Esophagus muscularis mucosa (tissue), 3 donors: ENCODE measurements at regions not wholly inside any gene's neighbourhood (a gene's known extent, or its start where the extent isn't known, plus 50 kb on each side); places are given as distances from the start of the nearest gene placed in this dataset.

Experiments used
- POLR2A ChIP-seq: fragments of 450-650 bp; IDR thresholded peaks from one replicate; pipeline ENCODE4 v1.6.1; 2017; ENCODE audit warnings: antibody characterized with exemption, moderate library complexity, mild to moderate bottlenecking, low read depth
- TF ChIP-seq, protein P1 (sequence below), 3 experiments: fragments of 200-600 bp in 2 of 3; fragments of 450-650 bp in 1 of 3; sonication (generic) in 2 of 3; IDR thresholded peaks; one replicate each; pipeline ENCODE4 v1.5.1; 2017 to 2019; ENCODE audit warnings: antibody characterized with exemption in 3 of 3, mild to moderate bottlenecking in 2 of 3, moderate library complexity in 1 of 3

DNA sequence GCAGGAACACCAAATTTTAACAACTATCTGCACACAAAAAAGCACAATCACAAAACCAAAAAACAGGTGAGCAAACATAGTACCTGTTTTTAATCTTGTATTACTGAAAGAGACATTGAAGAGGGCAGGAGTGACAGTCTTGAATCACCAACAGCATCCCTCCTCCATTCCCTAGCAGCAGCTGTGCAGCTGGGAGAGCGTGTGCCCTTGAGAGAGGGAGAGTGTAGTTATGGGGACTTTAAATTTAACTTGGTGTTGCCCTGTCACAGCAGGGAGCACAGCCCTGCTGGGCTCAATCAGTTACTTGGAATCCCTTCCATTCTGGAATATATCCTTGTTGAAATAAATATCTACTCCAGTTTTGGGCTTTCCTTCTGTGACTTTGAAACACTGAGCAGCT is 1938.7 kb upstream of the NUDT12 start:
- TF ChIP-seq, protein P1, sequence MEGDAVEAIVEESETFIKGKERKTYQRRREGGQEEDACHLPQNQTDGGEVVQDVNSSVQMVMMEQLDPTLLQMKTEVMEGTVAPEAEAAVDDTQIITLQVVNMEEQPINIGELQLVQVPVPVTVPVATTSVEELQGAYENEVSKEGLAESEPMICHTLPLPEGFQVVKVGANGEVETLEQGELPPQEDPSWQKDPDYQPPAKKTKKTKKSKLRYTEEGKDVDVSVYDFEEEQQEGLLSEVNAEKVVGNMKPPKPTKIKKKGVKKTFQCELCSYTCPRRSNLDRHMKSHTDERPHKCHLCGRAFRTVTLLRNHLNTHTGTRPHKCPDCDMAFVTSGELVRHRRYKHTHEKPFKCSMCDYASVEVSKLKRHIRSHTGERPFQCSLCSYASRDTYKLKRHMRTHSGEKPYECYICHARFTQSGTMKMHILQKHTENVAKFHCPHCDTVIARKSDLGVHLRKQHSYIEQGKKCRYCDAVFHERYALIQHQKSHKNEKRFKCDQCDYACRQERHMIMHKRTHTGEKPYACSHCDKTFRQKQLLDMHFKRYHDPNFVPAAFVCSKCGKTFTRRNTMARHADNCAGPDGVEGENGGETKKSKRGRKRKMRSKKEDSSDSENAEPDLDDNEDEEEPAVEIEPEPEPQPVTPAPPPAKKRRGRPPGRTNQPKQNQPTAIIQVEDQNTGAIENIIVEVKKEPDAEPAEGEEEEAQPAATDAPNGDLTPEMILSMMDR (IDR thresholded peaks at IDR 0.05) = no peak
- TF ChIP-seq POLR2A = no peak
